ENCODE measurements at regions not wholly inside any gene's neighbourhood (a gene's known extent, or its start where the extent isn't known, plus 50 kb on each side); places are given as distances from the start of the nearest gene placed in this dataset.

GRCh38 chr18:70457788-70458187 lies 168.9 kb downstream of the SOCS6 start:
- H3K27ac ChIP-seq: no peak overlapping the region
- no peak for DNase-seq (ENCODE audit: low read depth, low spot score)

- no peak overlapping the region for H3K27ac ChIP-seq
- DNase-seq (ENCODE audit: low read depth, low spot score): no peak
Measured at GRCh38 chr18:70457223-70457622, 168.4 kb downstream of the SOCS6 start.

DNA sequence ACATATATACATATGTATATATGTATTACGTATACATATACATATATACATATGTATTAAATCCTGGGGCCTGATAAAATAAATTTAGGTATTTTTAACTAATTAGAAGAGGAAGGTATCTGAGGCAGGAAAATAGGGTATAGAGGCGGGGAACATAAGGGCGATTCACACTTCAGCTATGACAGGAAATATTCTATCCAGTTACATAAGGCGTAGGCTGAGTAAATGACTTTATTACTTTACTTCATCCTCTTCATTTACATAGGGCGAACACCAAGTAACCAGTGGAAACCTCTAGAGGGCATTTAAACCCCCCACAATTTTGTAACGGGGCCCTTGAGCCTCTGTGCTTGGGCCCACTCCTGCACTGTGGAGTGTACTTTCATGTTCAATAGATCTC lies 167.5 kb downstream of the SOCS6 start:
- H3K27ac ChIP-seq: no peak overlapping the region

DNA sequence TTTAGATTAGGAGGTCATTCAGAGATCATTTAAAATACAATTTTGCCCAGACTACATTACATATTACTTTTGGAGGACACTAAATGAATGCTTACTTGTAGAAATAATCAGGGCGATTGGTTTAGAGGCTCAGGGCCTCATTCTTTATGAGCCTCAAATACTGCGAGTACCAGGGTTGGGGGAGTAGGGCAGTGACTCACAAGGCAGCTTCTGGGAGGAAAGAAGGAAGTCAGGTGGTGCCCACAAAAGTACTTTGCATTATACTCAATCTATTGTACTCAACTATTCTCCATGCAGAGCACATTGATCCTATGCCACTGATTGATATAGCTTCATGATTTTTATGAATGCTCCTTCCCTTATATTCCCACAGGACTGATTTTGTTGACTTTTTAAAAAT lies 166.9 kb downstream of the SOCS6 start:
- DNase-seq (ENCODE audit: low read depth, low spot score): no peak
- H3K27ac ChIP-seq: no peak overlapping the region

More for the DNA sequence above, 167.5 kb downstream of the SOCS6 start:
- no peak for DNase-seq (ENCODE audit: low read depth, low spot score)

DNA sequence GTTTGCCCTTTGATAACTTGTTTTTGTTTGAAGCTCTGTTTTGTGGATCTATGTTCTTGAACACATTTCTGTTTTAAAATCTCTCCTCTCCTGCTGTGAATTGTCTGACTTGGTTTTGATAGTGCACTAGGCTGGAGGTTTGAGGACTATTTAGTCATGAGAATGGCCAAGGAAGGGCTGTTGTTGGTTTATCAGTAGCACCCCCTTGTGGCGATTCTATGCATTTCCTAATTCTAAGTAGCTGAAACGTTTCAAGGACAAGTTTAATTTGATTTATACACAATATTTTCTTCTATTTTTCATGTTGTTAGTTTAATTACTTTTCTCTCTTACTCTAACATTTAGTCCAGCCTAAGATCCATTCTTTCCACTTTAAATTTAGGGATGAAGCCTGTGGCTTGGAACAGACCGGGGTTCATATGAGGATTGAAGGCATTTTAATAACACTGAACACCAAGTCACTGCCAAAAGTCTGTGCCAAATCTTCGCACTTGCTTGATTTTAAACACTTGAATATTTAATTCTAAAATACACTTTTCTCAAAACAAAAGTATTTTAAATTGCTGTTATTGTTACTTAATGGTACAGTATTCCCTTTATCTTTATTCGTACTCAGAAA lies 166.0 kb downstream of the SOCS6 start:
- H3K27ac ChIP-seq: no peak overlapping the region
- peak; percentile 18 for DNase-seq (ENCODE audit: low read depth, low spot score)

DNA sequence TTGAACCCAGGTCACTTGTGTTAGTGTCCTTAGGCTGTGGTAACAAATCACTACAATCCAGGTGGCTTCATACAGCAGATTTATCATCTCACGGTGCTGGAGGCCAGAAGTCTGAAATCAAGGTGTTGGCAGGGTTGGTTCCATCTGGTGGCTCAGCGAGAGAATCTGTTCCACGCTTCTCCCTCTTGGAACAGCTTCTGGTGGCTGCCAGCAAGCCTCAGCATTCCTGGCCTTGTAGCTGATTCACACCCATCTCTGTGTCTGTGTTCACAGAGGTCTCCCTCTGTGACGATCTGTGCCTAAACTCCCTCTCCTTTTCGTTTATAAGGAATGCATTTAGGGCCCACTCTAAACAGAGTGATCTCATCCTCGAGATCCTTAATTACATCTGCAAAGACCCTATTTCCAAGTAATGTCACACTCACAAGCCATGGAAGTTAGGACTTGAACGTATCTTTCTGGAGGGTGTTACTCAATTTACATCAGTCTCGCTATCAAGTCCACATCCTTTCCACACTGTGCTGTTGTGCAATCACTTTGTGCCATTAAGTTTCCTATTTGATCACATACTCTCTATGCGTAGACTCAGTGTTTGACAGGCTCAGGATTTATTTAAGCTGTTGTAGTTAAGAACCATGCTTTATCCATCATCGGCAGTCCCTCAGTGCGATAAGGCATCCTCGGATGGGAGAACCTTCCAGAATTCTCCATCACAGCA lies 164.4 kb downstream of the SOCS6 start:
- no peak overlapping the region for H3K27ac ChIP-seq
- no peak for DNase-seq (ENCODE audit: low read depth, low spot score)

DNA sequence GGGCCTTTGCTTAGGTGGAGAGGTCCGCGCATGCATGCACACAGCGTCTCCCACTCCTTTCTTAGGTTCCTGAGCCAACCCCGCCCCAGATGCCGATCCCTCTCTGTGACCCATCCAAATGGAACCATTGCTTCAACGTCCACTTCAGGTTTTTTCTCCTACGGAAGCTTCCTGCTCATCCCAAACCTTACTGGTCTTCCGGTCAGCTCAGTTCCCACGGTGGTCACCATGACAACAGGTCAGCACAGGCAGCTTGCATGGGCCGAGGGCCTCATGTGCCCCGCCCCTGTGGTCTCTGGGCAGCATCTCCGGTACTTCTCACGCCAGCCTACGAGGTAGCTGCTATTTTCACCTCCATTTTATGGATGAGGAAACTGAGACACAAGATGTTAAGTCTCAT lies 163.7 kb downstream of the SOCS6 start:
- DNase-seq (ENCODE audit: low read depth, low spot score): no peak
- no peak overlapping the region for H3K27ac ChIP-seq

- no peak overlapping the region for H3K27ac ChIP-seq
- DNase-seq (ENCODE audit: low read depth, low spot score): no peak
Measured at GRCh38 chr18:70450426-70451253, 161.8 kb downstream of the SOCS6 start.

- DNase-seq (ENCODE audit: low read depth, low spot score): no peak
- no peak overlapping the region for H3K27ac ChIP-seq
Measured at GRCh38 chr18:70448588-70448987, 159.7 kb downstream of the SOCS6 start.

- no peak for DNase-seq (ENCODE audit: low read depth, low spot score)
- H3K27ac ChIP-seq: no peak overlapping the region
Measured at GRCh38 chr18:70446063-70446462, 157.2 kb downstream of the SOCS6 start.

DNA sequence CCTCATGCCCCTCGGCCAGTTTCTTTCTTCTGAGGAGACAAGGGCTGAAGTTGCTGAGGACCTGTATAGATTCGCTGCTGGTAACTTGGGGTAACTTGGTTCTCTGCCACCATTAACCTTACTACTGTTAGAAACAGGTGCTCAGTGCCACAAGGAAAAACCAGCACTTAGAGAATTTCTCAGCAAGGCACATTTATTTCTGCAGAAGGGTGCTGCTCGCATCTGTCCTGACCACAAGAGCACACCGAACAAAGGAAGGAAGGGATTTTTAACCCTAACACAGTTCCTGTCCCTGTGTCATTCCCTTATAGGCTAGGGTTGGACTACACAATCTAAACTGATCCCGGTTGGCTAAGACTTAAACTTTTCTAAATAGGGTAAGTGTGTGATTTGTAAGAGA lies 154.1 kb downstream of the SOCS6 start:
- no peak for DNase-seq (ENCODE audit: low read depth, low spot score)
- H3K27ac ChIP-seq: no peak overlapping the region

GRCh38 chr18:70432804-70433400 lies 144.1 kb downstream of the SOCS6 start:
- DNase-seq (ENCODE audit: low read depth, low spot score): no peak
- peak overlapping the region; percentile 87 for H3K27ac ChIP-seq

GRCh38 chr18:70431203-70431624 lies 142.4 kb downstream of the SOCS6 start:
- no peak for DNase-seq (ENCODE audit: low read depth, low spot score)
- peak overlapping the region; percentile 87 for H3K27ac ChIP-seq

DNA sequence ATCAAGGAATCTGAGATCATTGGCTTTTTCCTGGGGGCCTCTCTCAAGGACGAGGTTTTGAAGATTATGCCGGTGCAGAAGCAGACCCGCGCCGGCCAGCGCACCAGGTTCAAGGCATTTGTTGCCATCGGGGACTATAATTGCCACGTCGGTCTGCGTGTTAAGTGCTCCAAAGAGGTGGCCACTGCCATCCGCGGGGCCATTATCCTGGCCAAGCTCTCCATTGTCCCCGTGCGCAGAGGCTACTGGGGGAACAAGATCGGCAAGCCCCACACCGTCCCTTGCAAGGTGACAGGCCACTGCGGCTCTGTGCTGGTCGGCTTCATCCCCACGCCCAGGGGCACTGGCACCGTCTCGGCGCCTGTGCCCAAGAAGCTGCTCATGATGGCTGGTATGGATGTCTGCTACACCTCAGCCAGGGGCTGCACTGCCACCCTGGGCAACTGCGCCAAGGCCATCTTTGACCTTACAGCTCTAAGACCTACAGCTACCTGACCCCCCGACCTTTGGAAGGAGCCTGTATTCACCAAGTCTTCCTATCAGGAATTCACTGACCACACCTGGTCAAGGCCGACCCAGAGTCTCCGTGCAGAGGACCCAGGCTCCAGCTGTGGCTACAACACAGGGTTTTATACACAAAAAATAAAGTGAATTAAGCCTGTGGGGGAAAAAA lies 141.8 kb downstream of the SOCS6 start:
- no peak for DNase-seq (ENCODE audit: low read depth, low spot score)
- H3K27ac ChIP-seq: peak overlapping the region; percentile 87

DNA sequence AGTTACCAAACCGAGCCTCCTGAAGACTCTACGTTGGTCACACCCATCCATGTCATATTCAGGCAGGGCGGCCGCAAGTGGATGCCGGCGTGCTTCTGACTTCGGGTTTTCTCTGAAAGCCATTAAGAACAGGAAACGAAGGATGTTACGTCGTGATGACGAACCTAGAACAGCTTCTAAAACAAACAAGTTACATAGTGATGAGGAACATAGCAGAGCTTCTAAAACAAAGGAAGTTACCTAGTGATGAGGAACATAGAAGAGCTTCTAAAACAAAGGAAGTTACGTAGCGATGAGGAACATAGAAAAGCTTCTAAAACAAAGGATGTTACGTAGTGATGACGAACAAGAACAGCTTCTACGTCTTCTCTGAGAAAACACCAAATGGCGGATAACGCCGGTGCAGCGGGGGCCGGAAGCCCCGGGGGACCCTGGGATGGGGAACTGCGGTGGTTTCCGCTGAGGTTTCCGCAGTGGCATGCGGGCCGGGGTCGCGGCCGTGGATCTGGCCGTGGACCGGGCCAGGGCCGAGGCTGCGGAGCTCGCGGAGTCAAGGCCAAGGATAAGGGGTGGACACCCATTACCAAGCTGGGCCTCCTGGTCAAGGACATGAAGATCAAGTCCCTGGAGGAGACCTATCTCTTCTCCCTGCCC lies 141.1 kb downstream of the SOCS6 start:
- DNase-seq (ENCODE audit: low read depth, low spot score): no peak
- H3K27ac ChIP-seq: peak overlapping the region; percentile 87

DNA sequence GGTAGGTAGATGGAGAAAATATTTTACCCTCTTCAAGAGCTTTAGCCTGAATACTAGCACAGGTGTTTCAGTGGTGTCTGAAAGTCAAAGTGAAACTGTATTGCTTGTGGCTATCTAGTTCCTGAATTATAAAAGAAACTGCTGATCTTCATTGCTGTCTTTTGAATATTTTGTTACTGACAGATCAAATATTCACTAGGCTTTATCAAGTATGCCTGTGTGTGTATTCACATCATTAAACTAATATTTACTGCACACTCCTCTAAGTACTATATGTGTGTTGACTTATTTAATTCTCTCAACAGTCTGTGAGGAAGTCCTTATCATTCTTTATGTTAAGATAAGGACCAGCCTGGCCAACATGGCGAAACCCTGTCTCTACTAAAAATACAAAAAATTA lies 139.6 kb downstream of the SOCS6 start:
- no peak for DNase-seq (ENCODE audit: low read depth, low spot score)
- H3K27ac ChIP-seq: no peak overlapping the region

- DNase-seq (ENCODE audit: low read depth, low spot score): no peak
- H3K27ac ChIP-seq: no peak overlapping the region
Measured at GRCh38 chr18:70426818-70427217, 138.0 kb downstream of the SOCS6 start.

DNA sequence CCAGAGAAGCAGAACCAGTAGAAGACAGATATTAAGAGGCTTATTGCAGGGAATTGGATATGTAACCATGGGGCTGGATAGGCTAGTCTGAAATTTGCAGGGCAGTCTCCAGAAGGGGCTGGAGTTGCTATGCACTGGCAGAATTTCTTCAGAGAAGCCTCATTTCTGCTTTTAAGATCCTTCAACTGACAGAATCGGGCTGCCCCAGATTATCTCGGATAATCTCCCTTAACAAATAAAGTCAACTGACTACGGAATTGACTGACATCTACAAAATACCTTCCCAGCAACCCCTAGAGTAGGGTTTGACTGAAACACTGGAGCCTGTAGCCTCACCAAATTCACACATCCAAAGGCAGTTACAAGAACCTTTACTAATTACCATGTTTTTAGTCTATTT lies 136.4 kb downstream of the SOCS6 start:
- H3K27ac ChIP-seq: peak overlapping the region; percentile 97
- no peak for DNase-seq (ENCODE audit: low read depth, low spot score)

- H3K27ac ChIP-seq: peak overlapping the region; percentile 97
- peak; percentile 83 for DNase-seq (ENCODE audit: low read depth, low spot score)
Measured at GRCh38 chr18:70423988-70424387, 135.1 kb downstream of the SOCS6 start.

DNA sequence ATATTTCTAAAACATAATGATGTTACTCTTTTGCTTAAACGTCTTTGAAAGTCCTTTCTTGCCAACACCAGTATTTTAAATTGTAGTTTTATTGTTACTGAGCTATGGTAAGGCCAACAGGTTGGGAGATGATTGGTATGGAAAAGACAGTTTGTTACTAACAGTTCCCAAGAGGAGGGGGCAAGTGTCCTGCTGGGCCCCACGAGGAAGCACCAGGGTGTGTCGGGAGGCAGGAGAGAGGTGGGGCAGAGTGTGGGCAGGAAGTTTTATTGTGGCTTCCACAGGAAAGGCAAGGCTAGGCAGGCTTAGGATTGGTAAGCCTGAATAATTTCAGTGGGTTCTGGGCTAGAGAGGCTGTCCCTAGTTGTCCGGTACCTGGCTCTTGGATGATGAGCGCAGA lies 134.3 kb downstream of the SOCS6 start:
- peak overlapping the region; percentile 97 for H3K27ac ChIP-seq
- DNase-seq (ENCODE audit: low read depth, low spot score): no peak

All from epithelial cell of prostate (primary cell).